K562 (cell line): ENCODE measurements at regions not wholly inside any gene's neighbourhood (a gene's known extent, or its start where the extent isn't known, plus 50 kb on each side); places are given as distances from the start of the nearest gene placed in this dataset.

Experiments used
- E2F3 ChIP-seq: fragments of 250-450 bp; sonication (Bioruptor Pico); IDR thresholded peaks from 2 replicates; pipeline ENCODE4 v1.4.0; 2020; ENCODE audit warnings: mild to moderate bottlenecking
- ETS2 ChIP-seq: IDR thresholded peaks from 2 replicates; pipeline ENCODE4 v1.6.1; 2016; ENCODE audit warnings: borderline replicate concordance, missing genetic modification characterization, mild to moderate bottlenecking, moderate library complexity, missing compliant biosample characterization; ENCODE audit not compliant: poor library complexity, severe bottlenecking
- FIP1L1 ChIP-seq: fragments of 200-400 bp; formaldehyde crosslinking; IDR thresholded peaks from 2 replicates; pipeline ENCODE4 v1.6.1; 2018; ENCODE audit warnings: mild to moderate bottlenecking, low read depth, low read length; ENCODE audit not compliant: poor library complexity, severe bottlenecking
- HNRNPK ChIP-seq: fragments of 200-400 bp; formaldehyde crosslinking; IDR thresholded peaks from one replicate; pipeline ENCODE4 v1.6.1; 2018; ENCODE audit warnings: mild to moderate bottlenecking, low read depth, low read length; ENCODE audit not compliant: poor library complexity, severe bottlenecking
- MTF1 ChIP-seq: fragments of 250-450 bp; sonication (Bioruptor Pico); IDR thresholded peaks from 2 replicates; pipeline ENCODE4 v1.9.0; 2021; ENCODE audit warnings: moderate library complexity, mild to moderate bottlenecking, inconsistent platforms, borderline replicate concordance
- NUFIP1 ChIP-seq: fragments of 450-650 bp; IDR thresholded peaks from 2 replicates; pipeline ENCODE4 v1.6.1; 2018; ENCODE audit not compliant: partially characterized antibody
- RAD21 ChIP-seq, 2 experiments: fragments of 250-450 bp in 1 of 2; fragments of 450-650 bp in 1 of 2; sonication (Bioruptor Pico) in 1 of 2; formaldehyde crosslinking in 1 of 2; IDR thresholded peaks in 1 of 2; conservative IDR thresholded peaks in 1 of 2; 2 replicates each; pipeline versions ENCODE4 v1.4.0 to v1.8.0; 2020 to 2022; ENCODE audit warnings: mild to moderate bottlenecking in 2 of 2, moderate library complexity in 1 of 2
- RCOR1 ChIP-seq, 2 experiments: IDR thresholded peaks; 2 replicates each; pipeline ENCODE4 v1.6.1; 2012; ENCODE audit warnings: low read depth in 2 of 2, low read length in 2 of 2, borderline replicate concordance in 1 of 2, improper control_type of control experiment in 1 of 2
- STAG1 ChIP-seq: sonication (generic); formaldehyde crosslinking; IDR thresholded peaks from 2 replicates; pipeline ENCODE4 v1.5.0; 2020; ENCODE audit warnings: missing genetic modification reagents, borderline replicate concordance
- YBX1 ChIP-seq: fragments of 450-650 bp; IDR thresholded peaks from 2 replicates; pipeline ENCODE4 v1.7.1; 2016; ENCODE audit warnings: mild to moderate bottlenecking
- ZNF280B ChIP-seq: fragments of 250-450 bp; sonication (Bioruptor Pico); IDR thresholded peaks from 2 replicates; pipeline ENCODE4 v1.5.1; 2021; ENCODE audit warnings: mild to moderate bottlenecking
- TF ChIP-seq, protein P1 (sequence below), 2 experiments: fragments of 450-650 bp in 1 of 2; sonication (generic) in 1 of 2; formaldehyde crosslinking in 1 of 2; IDR thresholded peaks; 2 replicates each; pipeline versions ENCODE4 v1.7.1 to v1.9.0; 2016 to 2022; ENCODE audit warnings: inconsistent platforms in 1 of 2, mild to moderate bottlenecking in 1 of 2, missing genetic modification reagents in 1 of 2
- TF ChIP-seq, protein P2 (sequence below), 3 experiments: IDR thresholded peaks in 2 of 3; conservative IDR thresholded peaks in 1 of 3; 2 replicates each; pipeline ENCODE4 v1.5.1; 2011 to 2012; ENCODE audit warnings: low read length in 3 of 3, mild to moderate bottlenecking in 3 of 3, control low read depth in 2 of 3, improper control_type of control experiment in 1 of 3, inconsistent platforms in 1 of 3, low read depth in 1 of 3, mixed read lengths in 1 of 3, moderate library complexity in 1 of 3; ENCODE audit not compliant: insufficient read depth in 2 of 3

GRCh38 chr13:47798906-47799305 lies 202.2 kb downstream of the SUCLA2 start (continued):
- TF ChIP-seq, protein P1, sequence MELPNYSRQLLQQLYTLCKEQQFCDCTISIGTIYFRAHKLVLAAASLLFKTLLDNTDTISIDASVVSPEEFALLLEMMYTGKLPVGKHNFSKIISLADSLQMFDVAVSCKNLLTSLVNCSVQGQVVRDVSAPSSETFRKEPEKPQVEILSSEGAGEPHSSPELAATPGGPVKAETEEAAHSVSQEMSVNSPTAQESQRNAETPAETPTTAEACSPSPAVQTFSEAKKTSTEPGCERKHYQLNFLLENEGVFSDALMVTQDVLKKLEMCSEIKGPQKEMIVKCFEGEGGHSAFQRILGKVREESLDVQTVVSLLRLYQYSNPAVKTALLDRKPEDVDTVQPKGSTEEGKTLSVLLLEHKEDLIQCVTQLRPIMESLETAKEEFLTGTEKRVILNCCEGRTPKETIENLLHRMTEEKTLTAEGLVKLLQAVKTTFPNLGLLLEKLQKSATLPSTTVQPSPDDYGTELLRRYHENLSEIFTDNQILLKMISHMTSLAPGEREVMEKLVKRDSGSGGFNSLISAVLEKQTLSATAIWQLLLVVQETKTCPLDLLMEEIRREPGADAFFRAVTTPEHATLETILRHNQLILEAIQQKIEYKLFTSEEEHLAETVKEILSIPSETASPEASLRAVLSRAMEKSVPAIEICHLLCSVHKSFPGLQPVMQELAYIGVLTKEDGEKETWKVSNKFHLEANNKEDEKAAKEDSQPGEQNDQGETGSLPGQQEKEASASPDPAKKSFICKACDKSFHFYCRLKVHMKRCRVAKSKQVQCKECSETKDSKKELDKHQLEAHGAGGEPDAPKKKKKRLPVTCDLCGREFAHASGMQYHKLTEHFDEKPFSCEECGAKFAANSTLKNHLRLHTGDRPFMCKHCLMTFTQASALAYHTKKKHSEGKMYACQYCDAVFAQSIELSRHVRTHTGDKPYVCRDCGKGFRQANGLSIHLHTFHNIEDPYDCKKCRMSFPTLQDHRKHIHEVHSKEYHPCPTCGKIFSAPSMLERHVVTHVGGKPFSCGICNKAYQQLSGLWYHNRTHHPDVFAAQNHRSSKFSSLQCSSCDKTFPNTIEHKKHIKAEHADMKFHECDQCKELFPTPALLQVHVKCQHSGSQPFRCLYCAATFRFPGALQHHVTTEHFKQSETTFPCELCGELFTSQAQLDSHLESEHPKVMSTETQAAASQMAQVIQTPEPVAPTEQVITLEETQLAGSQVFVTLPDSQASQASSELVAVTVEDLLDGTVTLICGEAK (IDR thresholded peaks at IDR 0.05) = no peak
- TF ChIP-seq, protein P1 (CRISPR knock-in tag; IDR thresholded peaks at IDR 0.05) = no peak
- TF ChIP-seq RCOR1 (IDR thresholded peaks at IDR 0.05; ENCODE audit: borderline replicate concordance in 1 of 2, low read depth in 2 of 2, low read length in 2 of 2) (no peak), E2F3 (CRISPR knock-in tag) (no peak), FIP1L1 (no peak), ZNF280B (CRISPR knock-in tag) (no peak), MTF1 (CRISPR knock-in tag) (no peak), YBX1 (no peak), HNRNPK (no peak), ETS2 (tag) (no peak), NUFIP1 (no peak), RAD21 (CRISPR knock-in tag; conservative IDR thresholded peaks at IDR 0.05 in 1 of 2, IDR thresholded peaks at IDR 0.05 in 1 of 2) (peak in 1 of 2 experiments; percentile 29; a peak in 2 of 4 replicates), STAG1 (no peak)
- TF ChIP-seq, protein P2, sequence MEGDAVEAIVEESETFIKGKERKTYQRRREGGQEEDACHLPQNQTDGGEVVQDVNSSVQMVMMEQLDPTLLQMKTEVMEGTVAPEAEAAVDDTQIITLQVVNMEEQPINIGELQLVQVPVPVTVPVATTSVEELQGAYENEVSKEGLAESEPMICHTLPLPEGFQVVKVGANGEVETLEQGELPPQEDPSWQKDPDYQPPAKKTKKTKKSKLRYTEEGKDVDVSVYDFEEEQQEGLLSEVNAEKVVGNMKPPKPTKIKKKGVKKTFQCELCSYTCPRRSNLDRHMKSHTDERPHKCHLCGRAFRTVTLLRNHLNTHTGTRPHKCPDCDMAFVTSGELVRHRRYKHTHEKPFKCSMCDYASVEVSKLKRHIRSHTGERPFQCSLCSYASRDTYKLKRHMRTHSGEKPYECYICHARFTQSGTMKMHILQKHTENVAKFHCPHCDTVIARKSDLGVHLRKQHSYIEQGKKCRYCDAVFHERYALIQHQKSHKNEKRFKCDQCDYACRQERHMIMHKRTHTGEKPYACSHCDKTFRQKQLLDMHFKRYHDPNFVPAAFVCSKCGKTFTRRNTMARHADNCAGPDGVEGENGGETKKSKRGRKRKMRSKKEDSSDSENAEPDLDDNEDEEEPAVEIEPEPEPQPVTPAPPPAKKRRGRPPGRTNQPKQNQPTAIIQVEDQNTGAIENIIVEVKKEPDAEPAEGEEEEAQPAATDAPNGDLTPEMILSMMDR (IDR thresholded peaks at IDR 0.05 in 2 of 3, conservative IDR thresholded peaks at IDR 0.05 in 1 of 3; ENCODE audit: insufficient read depth in 2 of 3, low read depth in 1 of 3, low read length in 3 of 3) = 0 out of 6 replicates have a peak, but pooled peaks of 1 of the 3 experiments have one; percentile 16
